HG03571 (cell line): ENCODE measurements at regions not wholly inside any gene's neighbourhood (a gene's known extent, or its start where the extent isn't known, plus 50 kb on each side); places are given as distances from the start of the nearest gene placed in this dataset.
"Not testable (repeated sequence)": the region's sequence is repeated elsewhere in the genome, so short reads cannot be mapped to it uniquely, and the experiment has no call there.

Source experiments
- ATAC-seq: cut with Tn5 transposase; IDR thresholded peaks from one replicate; pipeline ENCODE4 v1.9.1; 2021; ENCODE audit not compliant: unreplicated experiment

- ATAC-seq = not testable (repeated sequence)
Measured at GRCh38 chr10:77740396-77740795, 102.8 kb upstream of the KCNMA1 start.

- no peak for ATAC-seq
Measured at GRCh38 chr10:77738496-77739158, 101.0 kb upstream of the KCNMA1 start.

GRCh38 chr10:77737608-77738007 lies 100.0 kb upstream of the KCNMA1 start:
- no peak for ATAC-seq

DNA sequence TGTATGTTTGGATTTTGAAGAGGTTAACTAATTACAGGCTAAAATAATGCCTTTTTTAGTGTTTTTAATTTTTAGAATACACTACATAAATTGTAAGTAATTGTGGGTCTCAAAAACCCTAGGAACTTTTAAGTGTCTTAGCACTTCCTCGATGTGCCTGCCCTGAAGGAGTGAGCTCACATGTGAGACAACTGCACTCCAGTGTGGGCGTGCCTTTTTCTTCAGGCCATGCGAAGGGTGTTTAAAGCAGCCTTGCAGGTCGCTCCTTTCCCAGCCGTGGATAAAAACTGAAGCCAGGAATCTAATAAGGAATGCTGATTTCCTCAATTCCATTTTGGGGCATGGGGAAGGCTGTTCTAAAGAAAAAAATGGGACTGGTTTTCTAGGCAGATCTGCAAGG lies 97.5 kb upstream of the KCNMA1 start:
- not testable (repeated sequence) for ATAC-seq

DNA sequence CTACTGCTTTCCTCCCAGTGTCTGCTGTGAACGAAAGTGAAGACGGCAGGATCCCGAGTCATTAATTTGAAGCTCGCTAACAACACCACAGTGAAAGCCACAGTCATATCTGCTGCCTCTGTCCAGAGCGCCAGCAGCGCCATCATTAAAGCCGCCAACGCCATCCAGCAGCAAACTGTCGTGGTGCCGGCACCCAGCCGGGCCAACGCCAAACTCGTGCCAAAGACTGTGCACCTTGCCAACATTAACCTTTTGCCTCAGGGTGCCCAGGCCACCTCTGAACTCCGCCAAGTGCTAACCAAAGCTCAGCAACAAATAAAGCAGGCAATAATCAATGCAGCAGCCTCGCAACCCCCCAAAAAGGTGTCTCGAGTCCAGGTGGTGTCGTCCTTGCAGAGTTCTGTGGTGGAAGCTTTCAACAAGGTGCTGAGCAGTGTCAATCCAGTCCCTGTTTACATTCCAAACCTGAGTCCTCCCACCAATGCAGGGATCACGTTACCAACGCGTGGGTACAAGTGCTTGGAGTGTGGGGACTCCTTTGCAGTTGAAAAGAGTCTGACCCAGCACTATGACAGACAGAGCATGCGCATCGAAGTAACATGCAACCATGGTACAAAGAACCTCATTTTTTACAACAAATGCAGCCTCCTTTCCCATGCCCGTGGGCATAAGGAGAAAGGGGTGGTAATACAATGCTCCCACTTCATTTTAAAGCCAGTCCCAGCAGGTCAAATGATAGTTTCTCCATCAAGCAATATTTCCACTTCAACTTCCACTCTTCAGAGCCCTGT lies 94.8 kb upstream of the KCNMA1 start:
- no peak for ATAC-seq

DNA sequence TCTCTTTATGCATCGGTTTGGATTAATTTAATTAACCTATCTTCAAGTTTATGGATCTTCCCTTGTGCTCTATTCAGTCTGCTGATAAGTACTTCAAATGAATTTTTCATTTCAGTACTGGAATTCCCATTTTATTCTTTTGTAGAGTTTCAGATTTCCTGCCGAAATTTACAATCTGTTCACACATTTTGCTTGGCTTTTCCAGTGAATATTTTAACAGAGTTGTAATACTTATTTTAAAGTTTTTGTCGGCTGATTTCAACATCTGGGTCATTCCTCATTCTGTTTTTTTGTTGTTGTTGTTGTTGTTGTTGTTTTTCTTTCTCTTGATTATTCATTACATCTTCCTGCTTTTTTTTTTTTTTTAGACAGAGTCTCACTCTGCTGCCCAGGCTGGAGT lies 89.9 kb upstream of the KCNMA1 start:
- no peak for ATAC-seq

DNA sequence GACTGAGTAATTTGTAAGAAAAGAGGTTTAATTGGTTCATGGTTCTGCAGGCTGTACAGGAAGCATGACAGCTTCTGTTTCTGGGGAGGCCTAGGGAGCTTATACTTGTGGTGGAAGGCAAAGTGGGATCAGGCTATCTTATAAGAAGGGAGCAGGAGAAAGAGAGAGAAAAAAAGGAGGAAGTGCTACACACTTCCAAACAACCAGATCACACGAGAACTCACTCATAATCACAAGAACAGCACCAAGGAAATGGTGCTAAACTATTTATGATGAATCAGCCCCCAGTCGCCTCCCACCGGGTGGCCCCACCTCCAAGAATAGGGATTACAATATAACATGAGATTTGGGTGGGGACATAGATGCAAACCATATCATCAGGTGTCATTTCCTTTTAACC lies 89.1 kb upstream of the KCNMA1 start:
- no peak for ATAC-seq

GRCh38 chr10:77726301-77726700 lies 88.7 kb upstream of the KCNMA1 start:
- no peak for ATAC-seq

GRCh38 chr10:77724820-77725219 lies 87.2 kb upstream of the KCNMA1 start:
- no peak for ATAC-seq

GRCh38 chr10:77723376-77723775 lies 85.8 kb upstream of the KCNMA1 start:
- no peak for ATAC-seq

GRCh38 chr10:77722956-77723355 lies 85.3 kb upstream of the KCNMA1 start:
- ATAC-seq = not testable (repeated sequence)

GRCh38 chr10:77721815-77722214 lies 84.2 kb upstream of the KCNMA1 start:
- no peak for ATAC-seq

GRCh38 chr10:77718957-77719356 lies 81.3 kb upstream of the KCNMA1 start:
- ATAC-seq = no peak

- not testable (repeated sequence) for ATAC-seq
Measured at GRCh38 chr10:77718312-77718711, 80.7 kb upstream of the KCNMA1 start.

DNA sequence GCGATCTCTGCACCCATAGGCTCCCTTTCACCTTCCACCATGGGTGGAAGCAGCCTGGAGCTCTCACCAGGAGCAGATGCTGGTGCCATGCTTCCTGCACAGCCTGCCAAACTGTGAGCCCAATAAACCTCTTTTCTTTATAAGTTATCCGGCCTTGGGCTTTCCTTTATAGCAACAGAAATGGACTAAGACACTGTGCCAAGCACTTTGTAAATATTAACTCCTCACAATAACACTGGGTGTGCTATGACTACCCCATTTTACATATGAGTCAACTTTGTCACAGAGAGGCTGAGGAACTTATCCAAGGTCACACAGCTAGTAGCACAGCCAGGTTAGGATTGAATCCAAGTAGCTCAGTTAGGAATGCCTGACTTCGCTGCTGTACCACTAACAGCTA lies 79.7 kb upstream of the KCNMA1 start:
- ATAC-seq = no peak

- ATAC-seq = no peak
Measured at GRCh38 chr10:77716458-77717317, 79.1 kb upstream of the KCNMA1 start.

GRCh38 chr10:77715536-77715935 lies 77.9 kb upstream of the KCNMA1 start:
- no peak for ATAC-seq

- ATAC-seq = no peak
Measured at GRCh38 chr10:77715088-77715487, 77.5 kb upstream of the KCNMA1 start.

- no peak for ATAC-seq
Measured at GRCh38 chr10:77713521-77714280, 76.1 kb upstream of the KCNMA1 start.

DNA sequence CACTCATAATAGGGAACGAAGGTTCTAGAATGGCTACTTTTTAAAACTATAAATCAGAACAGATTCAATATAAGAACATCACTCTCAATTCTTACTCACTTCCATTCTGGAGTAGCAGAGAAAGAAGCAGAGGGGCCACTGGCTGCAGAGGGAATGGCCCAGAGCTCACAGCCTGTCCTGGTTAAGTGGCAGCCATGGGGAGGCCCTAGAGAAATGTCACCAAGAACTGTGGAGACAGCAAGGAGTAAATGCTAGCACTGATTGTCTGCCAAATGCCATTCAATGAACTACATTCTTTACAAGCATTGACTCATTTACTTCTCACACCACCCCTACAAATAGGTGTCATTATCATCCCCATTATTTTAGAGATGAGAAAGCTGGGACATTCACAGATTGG lies 74.6 kb upstream of the KCNMA1 start:
- no peak for ATAC-seq

- peak; percentile 4 for ATAC-seq
Measured at GRCh38 chr10:77711683-77712049, 74.1 kb upstream of the KCNMA1 start.
